NCI-H510A treated with DMSO at 0.1 percent for 48 hours (cell line): ENCODE measurements at regions not wholly inside any gene's neighbourhood (a gene's known extent, or its start where the extent isn't known, plus 50 kb on each side); places are given as distances from the start of the nearest gene placed in this dataset.

Experiments used
- DNase-seq: peaks from one replicate; lab custom pipeline; 2025; lab: John Stamatoyannopoulos, UW

GRCh38 chr9:11722957-11723356 is 970.2 kb upstream of the TYRP1 start:
- no peak for DNase-seq

- no peak for DNase-seq
Observed at GRCh38 chr9:11726659-11727058, 966.5 kb upstream of the TYRP1 start.

GRCh38 chr9:11735391-11735790 is 957.8 kb upstream of the TYRP1 start:
- no peak for DNase-seq

DNA sequence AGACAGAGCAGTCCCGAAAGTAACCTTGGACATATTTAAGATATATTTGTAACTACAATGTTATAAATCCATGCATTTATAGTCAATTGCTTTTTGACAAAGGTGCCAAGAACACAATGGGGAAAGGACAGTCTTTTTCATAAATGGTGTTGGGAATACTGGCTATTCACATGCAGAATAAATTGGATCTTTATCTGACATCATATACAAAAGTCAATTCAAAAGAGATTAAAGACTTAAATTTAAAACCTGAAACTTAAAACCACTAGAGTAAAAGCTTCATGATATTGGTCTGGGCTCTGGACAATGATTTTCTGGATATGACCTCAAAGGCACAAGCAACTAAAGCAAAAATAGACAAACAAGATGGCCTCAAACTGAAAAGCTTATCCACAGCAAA is 950.7 kb upstream of the TYRP1 start:
- no peak for DNase-seq

GRCh38 chr9:11743356-11743755 is 949.8 kb upstream of the TYRP1 start:
- no peak for DNase-seq

GRCh38 chr9:11749396-11749795 is 943.8 kb upstream of the TYRP1 start:
- DNase-seq = no peak

- no peak for DNase-seq
Observed at GRCh38 chr9:11755951-11756350, 937.2 kb upstream of the TYRP1 start.

DNA sequence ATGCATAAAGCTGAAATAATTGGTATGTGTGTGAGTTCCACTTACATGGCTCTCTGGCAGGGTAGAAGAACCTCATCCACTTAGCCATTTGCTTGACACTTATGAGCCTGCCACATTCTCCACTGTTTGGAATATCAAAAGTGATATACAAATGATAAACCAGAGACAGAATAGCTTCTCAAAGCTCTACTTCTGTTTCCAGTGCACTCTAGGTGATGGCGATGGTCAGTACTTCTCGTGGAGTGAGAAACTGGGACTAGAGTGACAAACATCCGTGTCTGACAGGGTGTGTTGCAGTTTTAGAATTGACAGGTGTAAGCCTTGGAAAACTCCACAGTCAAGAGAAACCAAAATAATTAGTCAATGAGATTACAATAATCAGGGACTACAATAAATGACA is 935.8 kb upstream of the TYRP1 start:
- DNase-seq = no peak

GRCh38 chr9:11758016-11758415 is 935.2 kb upstream of the TYRP1 start:
- DNase-seq = no peak

GRCh38 chr9:11779971-11780370 is 913.2 kb upstream of the TYRP1 start:
- DNase-seq = no peak

DNA sequence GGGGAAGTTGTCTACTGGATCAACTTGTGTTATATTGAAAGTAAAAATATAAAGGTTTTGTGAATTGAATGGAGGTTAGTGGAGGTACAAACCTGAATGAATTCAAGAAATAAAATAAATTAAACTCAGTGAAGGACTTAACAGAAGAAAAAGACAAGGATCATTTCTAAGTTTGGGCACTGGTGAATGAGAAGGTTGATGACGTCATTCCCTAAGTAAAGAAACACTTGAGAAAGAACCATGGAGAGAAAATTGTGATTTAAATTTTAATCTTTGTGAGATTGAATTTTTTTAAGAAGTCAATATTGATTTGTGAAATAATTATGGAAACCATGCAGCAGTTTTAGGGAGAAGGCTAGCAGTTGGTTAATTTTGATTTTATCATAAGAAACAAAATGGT is 900.3 kb upstream of the TYRP1 start:
- DNase-seq = no peak

DNA sequence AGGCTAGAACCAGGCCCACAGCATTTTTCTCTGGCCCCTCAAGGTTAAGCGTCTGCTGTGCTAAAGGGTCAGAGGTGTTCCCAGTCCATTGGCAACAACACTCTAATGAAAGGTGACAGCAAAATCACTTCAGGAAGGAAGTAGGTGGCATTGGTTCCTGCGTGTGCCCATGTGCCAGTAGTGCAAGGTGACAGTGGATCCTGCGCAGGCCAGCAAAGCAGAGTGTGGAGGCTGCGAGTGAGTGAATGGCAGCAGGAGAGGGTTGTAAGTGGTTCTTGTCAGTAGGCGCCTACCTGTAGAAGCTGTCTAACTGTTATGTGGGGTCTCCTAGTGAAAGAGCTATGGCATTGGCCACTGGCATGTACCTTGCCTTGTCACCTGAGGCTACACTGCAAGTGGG is 898.2 kb upstream of the TYRP1 start:
- DNase-seq = no peak

- no peak for DNase-seq
Observed at GRCh38 chr9:11805969-11806368, 887.2 kb upstream of the TYRP1 start.

GRCh38 chr9:11821306-11821975 is 871.7 kb upstream of the TYRP1 start:
- no peak for DNase-seq

GRCh38 chr9:11828201-11828600 is 865.0 kb upstream of the TYRP1 start:
- DNase-seq = peak; percentile 73

DNA sequence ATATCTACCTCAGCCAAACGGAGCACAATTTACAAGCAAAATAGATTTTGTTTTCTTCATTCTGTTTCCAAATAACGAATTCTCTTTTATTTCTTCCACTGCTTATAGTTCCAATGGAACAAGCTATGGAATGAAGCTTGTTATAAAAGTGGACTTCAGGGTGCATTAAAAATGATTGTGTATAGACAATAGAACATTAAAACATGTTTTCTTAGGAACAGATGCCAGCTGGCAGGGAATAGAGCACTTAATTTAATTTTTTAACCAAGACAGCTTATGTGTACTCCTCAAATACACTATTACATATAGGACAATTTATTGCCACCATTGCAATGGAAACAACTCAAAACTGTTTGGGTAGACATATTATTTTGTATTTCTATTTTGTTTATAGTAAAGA is 860.1 kb upstream of the TYRP1 start:
- no peak for DNase-seq

- no peak for DNase-seq
Observed at GRCh38 chr9:11868795-11869194, 824.4 kb upstream of the TYRP1 start.

GRCh38 chr9:11871852-11872251 is 821.3 kb upstream of the TYRP1 start:
- peak; percentile 43 for DNase-seq

DNA sequence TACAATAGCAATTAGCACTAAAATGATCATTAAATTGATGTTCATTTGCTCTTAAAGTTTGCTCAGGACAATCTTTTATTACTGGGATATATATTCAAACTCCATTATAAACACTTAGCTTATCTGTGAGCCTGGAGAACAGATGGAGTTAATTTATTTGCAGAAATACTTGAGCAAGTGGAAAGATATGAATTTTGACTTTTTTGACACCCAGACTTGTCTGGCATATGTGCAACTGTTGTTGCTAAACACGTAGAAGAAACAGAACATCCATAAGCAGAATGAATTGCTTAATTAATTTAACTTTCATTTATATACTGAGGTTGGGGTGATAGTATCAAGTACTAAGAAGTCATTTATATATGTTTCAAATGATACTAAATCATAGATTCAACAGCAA is 820.7 kb upstream of the TYRP1 start:
- DNase-seq = no peak

DNA sequence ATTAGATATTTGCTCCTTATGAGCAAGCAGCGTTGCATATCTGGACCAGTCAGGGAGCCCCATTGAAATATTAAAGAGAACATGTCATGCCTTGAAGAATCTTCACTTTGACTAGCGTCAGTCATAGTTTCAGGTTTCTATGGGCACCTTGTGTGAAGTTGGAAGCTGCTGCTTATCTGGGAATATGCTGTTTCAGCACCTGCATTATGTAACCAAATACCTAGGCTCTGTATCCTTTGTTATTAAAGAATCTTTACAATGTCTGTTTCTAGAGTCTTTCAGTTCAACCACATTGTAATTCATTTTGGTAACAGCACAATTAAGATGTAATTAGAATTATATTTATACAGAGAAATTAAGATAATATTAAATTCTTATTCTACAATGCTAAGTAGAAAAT is 818.8 kb upstream of the TYRP1 start:
- peak; percentile 33 for DNase-seq

DNA sequence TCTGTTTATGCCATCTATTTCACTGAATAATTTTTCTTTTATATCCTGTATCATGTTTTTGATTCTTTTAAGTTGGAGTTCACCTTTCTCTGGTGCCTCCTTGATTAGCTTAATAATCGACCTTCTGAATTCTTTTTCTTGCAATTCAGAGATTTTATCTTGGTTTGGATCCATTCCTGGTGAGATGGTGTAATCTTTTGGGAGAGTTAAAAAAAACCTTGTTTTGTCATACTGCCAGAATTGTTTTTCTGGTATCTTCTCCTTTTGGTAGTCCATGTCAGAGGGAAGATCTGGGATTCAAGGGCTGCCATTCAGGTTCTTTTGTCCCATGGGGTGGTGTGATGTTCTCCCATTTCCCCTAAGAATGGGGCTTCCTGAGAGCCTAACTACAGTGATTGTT is 800.8 kb upstream of the TYRP1 start:
- no peak for DNase-seq

- DNase-seq = no peak
Observed at GRCh38 chr9:11893331-11893730, 799.9 kb upstream of the TYRP1 start.

DNA sequence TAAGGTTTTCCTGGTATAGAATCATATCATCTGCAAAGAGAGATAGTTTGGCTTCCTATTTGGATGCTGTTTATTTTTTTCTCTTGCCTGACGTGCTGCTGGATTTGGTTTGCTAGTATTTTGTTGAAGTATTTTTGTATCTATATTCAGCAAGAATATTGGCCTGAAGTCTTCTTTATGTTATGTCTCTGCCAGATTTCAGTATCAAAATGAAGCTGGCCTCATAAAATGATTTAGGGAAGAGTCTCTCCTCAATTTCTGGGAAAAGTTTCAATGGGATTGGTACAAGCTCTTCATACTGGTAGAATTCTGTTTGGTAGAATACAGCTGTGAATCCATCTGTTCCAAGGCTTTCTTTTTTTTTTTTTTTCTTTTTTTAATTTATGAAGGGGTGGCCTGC is 799.0 kb upstream of the TYRP1 start:
- no peak for DNase-seq

DNA sequence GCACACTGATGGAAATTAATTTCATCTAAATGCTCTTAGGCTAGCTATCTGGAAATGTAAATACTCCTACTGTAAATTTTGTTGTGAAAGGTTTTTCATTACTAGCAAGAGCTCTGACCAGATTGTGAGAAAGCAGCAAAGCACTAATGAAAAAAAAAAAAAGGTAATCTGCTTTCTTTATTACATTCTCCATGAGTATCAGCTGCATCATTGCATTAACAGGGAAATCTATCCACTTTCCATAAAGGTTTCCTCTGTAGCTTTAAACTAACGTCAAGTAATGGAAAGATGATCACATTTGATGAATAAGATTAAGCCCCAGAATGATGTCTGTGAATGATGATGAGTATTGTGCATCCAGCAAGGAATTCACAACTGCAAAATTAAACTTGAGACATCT is 790.6 kb upstream of the TYRP1 start:
- DNase-seq = no peak

- no peak for DNase-seq
Observed at GRCh38 chr9:11915699-11916098, 777.5 kb upstream of the TYRP1 start.
